Epithelial cell of esophagus (primary cell): ENCODE measurements at regions not wholly inside any gene's neighbourhood (a gene's known extent, or its start where the extent isn't known, plus 50 kb on each side); places are given as distances from the start of the nearest gene placed in this dataset.

Source experiments
- DNase-seq: peaks from one replicate; pipeline ENCODE4 v3.0.0; 2010; ENCODE audit warnings: low read depth
- H3K4me3 ChIP-seq: 2 replicates; pipeline ENCODE4 v1.5.1; 2011; ENCODE audit warnings: mild to moderate bottlenecking, low read length, control low read depth
- CTCF ChIP-seq: IDR thresholded peaks from 2 replicates; pipeline ENCODE4 v1.5.1; 2011; ENCODE audit warnings: low read depth, mild to moderate bottlenecking, low read length, control low read depth, inconsistent platforms; ENCODE audit not compliant: insufficient read depth; ENCODE audit errors: missing control alignments

GRCh38 chr6:144619966-144620365 is 334.8 kb downstream of the UTRN start:
- H3K4me3 ChIP-seq: no peak overlapping the region
- no peak for DNase-seq
- no peak for TF ChIP-seq CTCF

- TF ChIP-seq CTCF: no peak
- no peak for DNase-seq
- no peak overlapping the region for H3K4me3 ChIP-seq
Observed at GRCh38 chr6:144621332-144621731, 336.2 kb downstream of the UTRN start.

- no peak overlapping the region for H3K4me3 ChIP-seq
- no peak for DNase-seq
- no peak for TF ChIP-seq CTCF
Observed at GRCh38 chr6:144624246-144624645, 339.1 kb downstream of the UTRN start.

- no peak for TF ChIP-seq CTCF
- DNase-seq: no peak
- no peak overlapping the region for H3K4me3 ChIP-seq
Observed at GRCh38 chr6:144624716-144625115, 339.6 kb downstream of the UTRN start.

- DNase-seq: no peak
- no peak for TF ChIP-seq CTCF
- H3K4me3 ChIP-seq: no peak overlapping the region
Observed at GRCh38 chr6:144630857-144631256, 345.7 kb downstream of the UTRN start.

GRCh38 chr6:144632266-144632665 is 347.1 kb downstream of the UTRN start:
- TF ChIP-seq CTCF: no peak
- DNase-seq: no peak
- H3K4me3 ChIP-seq: no peak overlapping the region

- no peak for TF ChIP-seq CTCF
- no peak for DNase-seq
- H3K4me3 ChIP-seq: no peak overlapping the region
Observed at GRCh38 chr6:144633886-144634285, 348.8 kb downstream of the UTRN start.
